RWPE2 (cell line): ENCODE measurements at regions not wholly inside any gene's neighbourhood (a gene's known extent, or its start where the extent isn't known, plus 50 kb on each side); places are given as distances from the start of the nearest gene placed in this dataset.

Experiments
- ATAC-seq: fragments of 200-7000 bp; cut with Tn5 transposase; 3 replicates; pipeline ENCODE4 v1.9.1; 2021; ENCODE audit warnings: low read depth
- DNase-seq: peaks from one replicate; pipeline ENCODE4 v3.0.0-alpha.2; 2020; ENCODE audit warnings: low spot score
- H3K27ac ChIP-seq: fragments of 450-650 bp; 2 replicates; pipeline ENCODE4 v1.5.1; 2017; ENCODE audit warnings: mild to moderate bottlenecking; ENCODE audit not compliant: poor library complexity, severe bottlenecking
- H3K27me3 ChIP-seq: fragments of 250-450 bp; sonication (Bioruptor Pico); 2 replicates; pipeline ENCODE4 v1.5.1; 2021; ENCODE audit warnings: mild to moderate bottlenecking, moderate library complexity; ENCODE audit not compliant: insufficient read depth, poor library complexity, severe bottlenecking
- H3K36me3 ChIP-seq: fragments of 250-450 bp; sonication (Bioruptor Pico); 2 replicates; pipeline ENCODE4 v1.5.1; 2020; ENCODE audit warnings: low read depth, mild to moderate bottlenecking, moderate library complexity
- H3K4me1 ChIP-seq: fragments of 250-450 bp; sonication (Bioruptor Pico); 2 replicates; pipeline ENCODE4 v1.5.1; 2021; ENCODE audit warnings: mild to moderate bottlenecking, moderate library complexity; ENCODE audit not compliant: insufficient read depth, poor library complexity, severe bottlenecking
- H3K4me3 ChIP-seq: fragments of 250-450 bp; sonication (Bioruptor Pico); 2 replicates; pipeline ENCODE4 v1.5.1; 2021; ENCODE audit warnings: mild to moderate bottlenecking, moderate library complexity; ENCODE audit not compliant: severe bottlenecking
- H3K9me3 ChIP-seq: fragments of 250-450 bp; sonication (Bioruptor Pico); 2 replicates; pipeline ENCODE4 v1.5.1; 2021; ENCODE audit warnings: mild to moderate bottlenecking, moderate library complexity; ENCODE audit not compliant: severe bottlenecking
- TF ChIP-seq, protein P1 (sequence below): fragments of 450-650 bp; IDR thresholded peaks from one replicate; pipeline ENCODE4 v1.5.1; 2017; ENCODE audit warnings: mild to moderate bottlenecking, moderate library complexity; ENCODE audit not compliant: poor library complexity, severe bottlenecking

DNA sequence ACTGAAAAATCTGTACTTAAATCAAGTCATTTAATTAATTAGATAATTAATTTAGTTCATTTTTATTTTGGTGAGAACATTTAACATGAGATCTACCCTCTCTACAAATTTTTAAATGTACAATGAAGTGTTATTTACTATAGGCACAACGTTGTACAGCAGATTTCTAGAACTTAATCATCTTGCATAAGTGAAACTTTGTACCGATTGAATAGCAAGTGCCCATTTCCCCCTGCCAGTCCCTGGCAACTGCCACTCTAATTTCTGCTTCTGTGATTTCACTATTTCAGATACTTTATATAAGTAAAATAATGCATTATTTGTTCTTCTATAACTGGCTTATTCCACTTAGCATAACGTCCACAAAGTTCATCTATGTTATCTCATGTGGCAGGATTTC lies 50.1 kb upstream of the SYTL5 start:
- Histone ChIP-seq H3K27me3 (no peaks in the 10 kb centered on the region), H3K4me3 (no peak overlapping the region), H3K27ac (no peak overlapping the region), H3K4me1 (no peaks in the 10 kb centered on the region), H3K9me3 (no peaks in the 10 kb centered on the region), H3K36me3 (no peaks in the 10 kb centered on the region)
- ATAC-seq (no peak), DNase-seq (no peak)
- TF ChIP-seq, protein P1, sequence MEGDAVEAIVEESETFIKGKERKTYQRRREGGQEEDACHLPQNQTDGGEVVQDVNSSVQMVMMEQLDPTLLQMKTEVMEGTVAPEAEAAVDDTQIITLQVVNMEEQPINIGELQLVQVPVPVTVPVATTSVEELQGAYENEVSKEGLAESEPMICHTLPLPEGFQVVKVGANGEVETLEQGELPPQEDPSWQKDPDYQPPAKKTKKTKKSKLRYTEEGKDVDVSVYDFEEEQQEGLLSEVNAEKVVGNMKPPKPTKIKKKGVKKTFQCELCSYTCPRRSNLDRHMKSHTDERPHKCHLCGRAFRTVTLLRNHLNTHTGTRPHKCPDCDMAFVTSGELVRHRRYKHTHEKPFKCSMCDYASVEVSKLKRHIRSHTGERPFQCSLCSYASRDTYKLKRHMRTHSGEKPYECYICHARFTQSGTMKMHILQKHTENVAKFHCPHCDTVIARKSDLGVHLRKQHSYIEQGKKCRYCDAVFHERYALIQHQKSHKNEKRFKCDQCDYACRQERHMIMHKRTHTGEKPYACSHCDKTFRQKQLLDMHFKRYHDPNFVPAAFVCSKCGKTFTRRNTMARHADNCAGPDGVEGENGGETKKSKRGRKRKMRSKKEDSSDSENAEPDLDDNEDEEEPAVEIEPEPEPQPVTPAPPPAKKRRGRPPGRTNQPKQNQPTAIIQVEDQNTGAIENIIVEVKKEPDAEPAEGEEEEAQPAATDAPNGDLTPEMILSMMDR: no peak
